ENCODE measurements at regions not wholly inside any gene's neighbourhood (a gene's known extent, or its start where the extent isn't known, plus 50 kb on each side); places are given as distances from the start of the nearest gene placed in this dataset.

DNA sequence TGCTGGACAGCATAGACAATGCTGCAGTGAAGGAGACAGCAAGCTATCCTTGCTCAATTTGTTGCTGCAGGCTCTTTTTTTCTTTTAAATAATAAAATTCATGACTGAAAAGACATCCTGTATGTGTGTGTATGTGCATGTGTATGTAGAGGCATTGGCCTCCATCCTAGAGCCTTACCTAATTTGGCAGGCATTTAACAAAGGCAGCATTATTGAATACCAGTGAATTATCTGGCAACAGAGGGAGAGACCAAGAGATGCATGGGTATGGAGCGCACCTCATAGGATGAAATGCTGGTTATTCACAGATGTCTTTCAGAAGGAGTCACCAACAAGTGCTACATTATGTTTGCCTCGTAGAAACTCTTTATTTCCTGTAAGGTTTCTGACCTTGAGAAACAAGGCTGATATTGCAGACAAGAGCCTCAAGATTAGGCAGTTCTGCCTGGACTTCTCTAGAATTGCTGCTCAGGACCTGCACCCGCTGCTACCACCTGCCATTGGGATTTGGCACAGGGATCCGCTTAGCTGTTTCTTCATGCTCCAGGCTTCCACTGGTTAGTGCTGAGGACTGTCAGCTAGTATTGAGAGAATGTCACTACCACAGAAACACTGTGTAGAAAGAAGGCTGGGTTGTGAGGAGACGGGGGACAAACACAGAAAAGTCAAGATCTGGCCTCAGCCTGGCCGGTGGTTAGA lies 247.7 kb upstream of the RFX3 start:
- Mint-ChIP-seq H3K27me3 (ENCODE audit: low read depth, unreplicated experiment) (peaks cover 5% of the 10 kb centered on the region), H3K4me1 (ENCODE audit: low read depth, unreplicated experiment) (peaks cover 13% of the 10 kb centered on the region), H3K4me3 (ENCODE audit: unreplicated experiment) (no peak overlapping the region), H3K9me3 (ENCODE audit: unreplicated experiment) (peaks cover 1% of the 10 kb centered on the region), H3K36me3 (ENCODE audit: low read depth, unreplicated experiment) (no peaks in the 10 kb centered on the region), H3K27ac (ENCODE audit: unreplicated experiment) (no peak overlapping the region)
- Histone ChIP-seq H3K9me3 (ENCODE audit: insufficient read depth, low read depth, low read length) (no peaks in the 10 kb centered on the region), H3K4me2 (ENCODE audit: low read length) (no peak overlapping the region), H3K9ac (ENCODE audit: low read length) (no peak overlapping the region), H3K36me3 (ENCODE audit: insufficient read depth, low read length) (no peaks in the 10 kb centered on the region), H3K27me3 (ENCODE audit: insufficient read depth, low read length) (no peaks in the 10 kb centered on the region), H3K4me1 (ENCODE audit: insufficient read depth, low read length) (no peaks in the 10 kb centered on the region), H3K4me3 (ENCODE audit: insufficient read depth, low read depth, low read length) (no peak overlapping the region), H3K79me2 (ENCODE audit: insufficient read depth, low read length) (no peaks in the 10 kb centered on the region), H4K20me1 (ENCODE audit: insufficient read depth, low read length) (no peaks in the 10 kb centered on the region), H3K27ac (ENCODE audit: low read depth, low read length) (no peak overlapping the region), H2AFZ (ENCODE audit: low read depth, low read length) (no peak overlapping the region)
- TF ChIP-seq, protein P1, sequence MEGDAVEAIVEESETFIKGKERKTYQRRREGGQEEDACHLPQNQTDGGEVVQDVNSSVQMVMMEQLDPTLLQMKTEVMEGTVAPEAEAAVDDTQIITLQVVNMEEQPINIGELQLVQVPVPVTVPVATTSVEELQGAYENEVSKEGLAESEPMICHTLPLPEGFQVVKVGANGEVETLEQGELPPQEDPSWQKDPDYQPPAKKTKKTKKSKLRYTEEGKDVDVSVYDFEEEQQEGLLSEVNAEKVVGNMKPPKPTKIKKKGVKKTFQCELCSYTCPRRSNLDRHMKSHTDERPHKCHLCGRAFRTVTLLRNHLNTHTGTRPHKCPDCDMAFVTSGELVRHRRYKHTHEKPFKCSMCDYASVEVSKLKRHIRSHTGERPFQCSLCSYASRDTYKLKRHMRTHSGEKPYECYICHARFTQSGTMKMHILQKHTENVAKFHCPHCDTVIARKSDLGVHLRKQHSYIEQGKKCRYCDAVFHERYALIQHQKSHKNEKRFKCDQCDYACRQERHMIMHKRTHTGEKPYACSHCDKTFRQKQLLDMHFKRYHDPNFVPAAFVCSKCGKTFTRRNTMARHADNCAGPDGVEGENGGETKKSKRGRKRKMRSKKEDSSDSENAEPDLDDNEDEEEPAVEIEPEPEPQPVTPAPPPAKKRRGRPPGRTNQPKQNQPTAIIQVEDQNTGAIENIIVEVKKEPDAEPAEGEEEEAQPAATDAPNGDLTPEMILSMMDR (IDR thresholded peaks at IDR 0.05; ENCODE audit: insufficient read depth, low read depth, low read length) = no peak
- no peak for TF ChIP-seq EZH2 (IDR thresholded peaks at IDR 0.05; ENCODE audit: insufficient read depth, low read length)
- DNase-seq (ENCODE audit: low read depth) (peak; percentile 33), FAIRE-seq (no peak)

DNA sequence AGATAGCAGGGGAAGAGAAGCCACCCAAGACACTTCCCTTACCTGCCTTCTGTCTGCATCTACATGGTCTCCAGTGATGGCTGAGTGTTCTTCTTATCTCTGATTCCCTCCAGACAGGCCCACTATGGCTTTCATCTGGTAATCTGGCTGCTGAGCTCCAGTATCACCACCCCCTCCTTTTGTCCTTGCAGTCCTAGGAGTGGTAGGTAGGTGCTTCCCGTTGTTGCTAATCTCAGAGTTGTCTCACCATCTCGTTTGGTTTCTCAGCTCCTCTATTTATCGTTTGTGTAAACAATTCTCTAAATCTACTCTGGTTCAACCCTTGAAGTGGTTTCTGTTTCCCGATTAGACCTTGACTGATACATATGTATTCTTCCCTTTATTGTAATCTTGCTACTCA lies 243.8 kb upstream of the RFX3 start:
- Mint-ChIP-seq H3K4me1 (ENCODE audit: low read depth, unreplicated experiment) (no peaks in the 10 kb centered on the region), H3K9me3 (ENCODE audit: unreplicated experiment) (no peaks in the 10 kb centered on the region), H3K27ac (ENCODE audit: unreplicated experiment) (no peak overlapping the region), H3K36me3 (ENCODE audit: low read depth, unreplicated experiment) (no peaks in the 10 kb centered on the region), H3K4me3 (ENCODE audit: unreplicated experiment) (no peak overlapping the region), H3K27me3 (ENCODE audit: low read depth, unreplicated experiment) (peaks cover 5% of the 10 kb centered on the region)
- FAIRE-seq (no peak), DNase-seq (ENCODE audit: low read depth) (no peak)
- Histone ChIP-seq H3K79me2 (ENCODE audit: insufficient read depth, low read length) (no peaks in the 10 kb centered on the region), H2AFZ (ENCODE audit: low read depth, low read length) (no peak overlapping the region), H3K4me3 (ENCODE audit: insufficient read depth, low read depth, low read length) (no peak overlapping the region), H4K20me1 (ENCODE audit: insufficient read depth, low read length) (no peaks in the 10 kb centered on the region), H3K36me3 (ENCODE audit: insufficient read depth, low read length) (no peaks in the 10 kb centered on the region), H3K9ac (ENCODE audit: low read length) (no peak overlapping the region), H3K4me1 (ENCODE audit: insufficient read depth, low read length) (no peaks in the 10 kb centered on the region), H3K27ac (ENCODE audit: low read depth, low read length) (no peak overlapping the region), H3K27me3 (ENCODE audit: insufficient read depth, low read length) (no peaks in the 10 kb centered on the region), H3K9me3 (ENCODE audit: insufficient read depth, low read depth, low read length) (no peaks in the 10 kb centered on the region), H3K4me2 (ENCODE audit: low read length) (no peak overlapping the region)
- TF ChIP-seq, protein P1 (IDR thresholded peaks at IDR 0.05; ENCODE audit: insufficient read depth, low read depth, low read length) = no peak
- TF ChIP-seq EZH2 (IDR thresholded peaks at IDR 0.05; ENCODE audit: insufficient read depth, low read length) = no peak

DNA sequence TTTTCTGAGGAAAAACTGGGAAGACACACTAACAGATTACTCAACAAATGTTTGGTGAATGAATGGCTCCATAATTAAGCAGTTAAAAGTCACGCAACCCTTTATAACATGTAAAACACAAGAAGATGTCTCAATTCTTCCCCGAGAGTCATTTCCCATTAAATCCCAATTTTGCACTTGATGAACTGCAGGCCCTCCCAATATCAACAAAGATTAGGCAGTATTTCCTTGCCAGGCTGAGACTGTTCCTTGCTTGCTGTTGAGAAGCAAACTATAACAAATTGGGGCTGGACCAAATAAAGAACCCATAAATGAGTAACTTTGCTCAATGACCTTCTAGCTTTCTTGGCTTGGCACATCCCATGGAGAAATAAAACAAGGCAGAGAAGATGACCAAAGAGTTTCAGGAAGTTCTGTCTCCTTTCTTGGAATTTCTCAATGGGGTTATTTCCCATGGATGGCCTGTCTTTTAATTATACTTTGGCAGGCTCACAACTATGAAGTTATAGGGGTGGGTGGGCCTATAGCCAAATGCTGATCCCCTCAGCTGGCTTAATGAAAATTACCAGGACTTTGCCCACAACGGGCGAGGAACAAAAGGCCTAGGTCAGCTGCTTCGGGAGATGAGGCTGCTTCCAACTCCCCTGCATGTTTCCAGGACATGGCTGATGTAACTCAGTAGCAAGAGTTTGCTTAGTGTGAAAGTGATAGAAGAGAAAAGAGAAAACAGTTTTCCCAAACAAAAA lies 243.1 kb upstream of the RFX3 start:
- Mint-ChIP-seq H3K27ac (ENCODE audit: unreplicated experiment) (peak overlapping the region; percentile 31), H3K27me3 (ENCODE audit: low read depth, unreplicated experiment) (peaks cover 5% of the 10 kb centered on the region), H3K4me3 (ENCODE audit: unreplicated experiment) (no peak overlapping the region), H3K4me1 (ENCODE audit: low read depth, unreplicated experiment) (no peaks in the 10 kb centered on the region), H3K36me3 (ENCODE audit: low read depth, unreplicated experiment) (no peaks in the 10 kb centered on the region), H3K9me3 (ENCODE audit: unreplicated experiment) (no peaks in the 10 kb centered on the region)
- H3K4me1 ChIP-seq (ENCODE audit: insufficient read depth, low read length) = no peaks in the 10 kb centered on the region
- H3K27me3 ChIP-seq (ENCODE audit: insufficient read depth, low read length) = no peaks in the 10 kb centered on the region
- H4K20me1 ChIP-seq (ENCODE audit: insufficient read depth, low read length) = no peaks in the 10 kb centered on the region
- H3K9ac ChIP-seq (ENCODE audit: low read length) = no peak overlapping the region
- H3K9me3 ChIP-seq (ENCODE audit: insufficient read depth, low read depth, low read length) = no peaks in the 10 kb centered on the region
- TF ChIP-seq, protein P1 (IDR thresholded peaks at IDR 0.05; ENCODE audit: insufficient read depth, low read depth, low read length) = no peak
- TF ChIP-seq EZH2 (IDR thresholded peaks at IDR 0.05; ENCODE audit: insufficient read depth, low read length) = no peak
- H2AFZ ChIP-seq (ENCODE audit: low read depth, low read length) = no peak overlapping the region
- no peak overlapping the region for H3K4me3 ChIP-seq (ENCODE audit: insufficient read depth, low read depth, low read length)
- H3K27ac ChIP-seq (ENCODE audit: low read depth, low read length) = no peak overlapping the region
- H3K4me2 ChIP-seq (ENCODE audit: low read length) = peak overlapping the region; percentile 12
- FAIRE-seq (peak; percentile 9), DNase-seq (ENCODE audit: low read depth) (no peak)
- H3K79me2 ChIP-seq (ENCODE audit: insufficient read depth, low read length) = no peaks in the 10 kb centered on the region
- no peaks in the 10 kb centered on the region for H3K36me3 ChIP-seq (ENCODE audit: insufficient read depth, low read length)

Measured in astrocyte (in vitro differentiated cells and primary cell).